ENCODE measurements at regions not wholly inside any gene's neighbourhood (a gene's known extent, or its start where the extent isn't known, plus 50 kb on each side); places are given as distances from the start of the nearest gene placed in this dataset.

DNA sequence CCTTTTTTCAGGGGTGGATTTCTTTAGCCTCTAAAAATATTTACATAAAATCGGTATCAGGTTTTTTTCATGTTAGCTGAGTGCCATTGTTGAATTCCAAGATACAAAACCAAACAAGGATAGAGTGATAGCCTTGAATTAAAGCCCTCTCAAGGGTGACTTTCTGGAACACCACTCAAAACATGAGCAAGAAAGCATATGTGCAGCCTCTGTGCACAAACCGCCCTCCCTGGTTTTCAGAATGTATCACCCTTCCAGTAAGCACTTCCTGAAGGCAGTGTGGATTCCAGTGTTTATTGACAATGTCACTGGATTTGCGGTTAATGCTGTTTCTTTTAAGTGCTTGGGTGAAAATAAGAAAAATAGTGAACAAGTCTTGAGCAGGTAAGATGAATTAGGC lies 597.7 kb downstream of the TMEM114 start (continued):
- TF ChIP-seq, protein P1, sequence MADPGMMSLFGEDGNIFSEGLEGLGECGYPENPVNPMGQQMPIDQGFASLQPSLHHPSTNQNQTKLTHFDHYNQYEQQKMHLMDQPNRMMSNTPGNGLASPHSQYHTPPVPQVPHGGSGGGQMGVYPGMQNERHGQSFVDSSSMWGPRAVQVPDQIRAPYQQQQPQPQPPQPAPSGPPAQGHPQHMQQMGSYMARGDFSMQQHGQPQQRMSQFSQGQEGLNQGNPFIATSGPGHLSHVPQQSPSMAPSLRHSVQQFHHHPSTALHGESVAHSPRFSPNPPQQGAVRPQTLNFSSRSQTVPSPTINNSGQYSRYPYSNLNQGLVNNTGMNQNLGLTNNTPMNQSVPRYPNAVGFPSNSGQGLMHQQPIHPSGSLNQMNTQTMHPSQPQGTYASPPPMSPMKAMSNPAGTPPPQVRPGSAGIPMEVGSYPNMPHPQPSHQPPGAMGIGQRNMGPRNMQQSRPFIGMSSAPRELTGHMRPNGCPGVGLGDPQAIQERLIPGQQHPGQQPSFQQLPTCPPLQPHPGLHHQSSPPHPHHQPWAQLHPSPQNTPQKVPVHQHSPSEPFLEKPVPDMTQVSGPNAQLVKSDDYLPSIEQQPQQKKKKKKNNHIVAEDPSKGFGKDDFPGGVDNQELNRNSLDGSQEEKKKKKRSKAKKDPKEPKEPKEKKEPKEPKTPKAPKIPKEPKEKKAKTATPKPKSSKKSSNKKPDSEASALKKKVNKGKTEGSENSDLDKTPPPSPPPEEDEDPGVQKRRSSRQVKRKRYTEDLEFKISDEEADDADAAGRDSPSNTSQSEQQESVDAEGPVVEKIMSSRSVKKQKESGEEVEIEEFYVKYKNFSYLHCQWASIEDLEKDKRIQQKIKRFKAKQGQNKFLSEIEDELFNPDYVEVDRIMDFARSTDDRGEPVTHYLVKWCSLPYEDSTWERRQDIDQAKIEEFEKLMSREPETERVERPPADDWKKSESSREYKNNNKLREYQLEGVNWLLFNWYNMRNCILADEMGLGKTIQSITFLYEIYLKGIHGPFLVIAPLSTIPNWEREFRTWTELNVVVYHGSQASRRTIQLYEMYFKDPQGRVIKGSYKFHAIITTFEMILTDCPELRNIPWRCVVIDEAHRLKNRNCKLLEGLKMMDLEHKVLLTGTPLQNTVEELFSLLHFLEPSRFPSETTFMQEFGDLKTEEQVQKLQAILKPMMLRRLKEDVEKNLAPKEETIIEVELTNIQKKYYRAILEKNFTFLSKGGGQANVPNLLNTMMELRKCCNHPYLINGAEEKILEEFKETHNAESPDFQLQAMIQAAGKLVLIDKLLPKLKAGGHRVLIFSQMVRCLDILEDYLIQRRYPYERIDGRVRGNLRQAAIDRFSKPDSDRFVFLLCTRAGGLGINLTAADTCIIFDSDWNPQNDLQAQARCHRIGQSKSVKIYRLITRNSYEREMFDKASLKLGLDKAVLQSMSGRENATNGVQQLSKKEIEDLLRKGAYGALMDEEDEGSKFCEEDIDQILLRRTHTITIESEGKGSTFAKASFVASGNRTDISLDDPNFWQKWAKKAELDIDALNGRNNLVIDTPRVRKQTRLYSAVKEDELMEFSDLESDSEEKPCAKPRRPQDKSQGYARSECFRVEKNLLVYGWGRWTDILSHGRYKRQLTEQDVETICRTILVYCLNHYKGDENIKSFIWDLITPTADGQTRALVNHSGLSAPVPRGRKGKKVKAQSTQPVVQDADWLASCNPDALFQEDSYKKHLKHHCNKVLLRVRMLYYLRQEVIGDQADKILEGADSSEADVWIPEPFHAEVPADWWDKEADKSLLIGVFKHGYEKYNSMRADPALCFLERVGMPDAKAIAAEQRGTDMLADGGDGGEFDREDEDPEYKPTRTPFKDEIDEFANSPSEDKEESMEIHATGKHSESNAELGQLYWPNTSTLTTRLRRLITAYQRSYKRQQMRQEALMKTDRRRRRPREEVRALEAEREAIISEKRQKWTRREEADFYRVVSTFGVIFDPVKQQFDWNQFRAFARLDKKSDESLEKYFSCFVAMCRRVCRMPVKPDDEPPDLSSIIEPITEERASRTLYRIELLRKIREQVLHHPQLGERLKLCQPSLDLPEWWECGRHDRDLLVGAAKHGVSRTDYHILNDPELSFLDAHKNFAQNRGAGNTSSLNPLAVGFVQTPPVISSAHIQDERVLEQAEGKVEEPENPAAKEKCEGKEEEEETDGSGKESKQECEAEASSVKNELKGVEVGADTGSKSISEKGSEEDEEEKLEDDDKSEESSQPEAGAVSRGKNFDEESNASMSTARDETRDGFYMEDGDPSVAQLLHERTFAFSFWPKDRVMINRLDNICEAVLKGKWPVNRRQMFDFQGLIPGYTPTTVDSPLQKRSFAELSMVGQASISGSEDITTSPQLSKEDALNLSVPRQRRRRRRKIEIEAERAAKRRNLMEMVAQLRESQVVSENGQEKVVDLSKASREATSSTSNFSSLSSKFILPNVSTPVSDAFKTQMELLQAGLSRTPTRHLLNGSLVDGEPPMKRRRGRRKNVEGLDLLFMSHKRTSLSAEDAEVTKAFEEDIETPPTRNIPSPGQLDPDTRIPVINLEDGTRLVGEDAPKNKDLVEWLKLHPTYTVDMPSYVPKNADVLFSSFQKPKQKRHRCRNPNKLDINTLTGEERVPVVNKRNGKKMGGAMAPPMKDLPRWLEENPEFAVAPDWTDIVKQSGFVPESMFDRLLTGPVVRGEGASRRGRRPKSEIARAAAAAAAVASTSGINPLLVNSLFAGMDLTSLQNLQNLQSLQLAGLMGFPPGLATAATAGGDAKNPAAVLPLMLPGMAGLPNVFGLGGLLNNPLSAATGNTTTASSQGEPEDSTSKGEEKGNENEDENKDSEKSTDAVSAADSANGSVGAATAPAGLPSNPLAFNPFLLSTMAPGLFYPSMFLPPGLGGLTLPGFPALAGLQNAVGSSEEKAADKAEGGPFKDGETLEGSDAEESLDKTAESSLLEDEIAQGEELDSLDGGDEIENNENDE (IDR thresholded peaks at IDR 0.05; ENCODE audit: insufficient replicate concordance, low read length): no peak
- TF ChIP-seq GTF2F1 (IDR thresholded peaks at IDR 0.05; ENCODE audit: borderline replicate concordance, low read depth, low read length) (no peak), TAF1 (IDR thresholded peaks at IDR 0.05; ENCODE audit: low read depth, low read length) (no peak), RAD21 (IDR thresholded peaks at IDR 0.05 in 1 of 2, conservative IDR thresholded peaks at IDR 0.05 in 1 of 2; ENCODE audit: low read depth in 2 of 2, low read length in 2 of 2) (no peak), POLR2A (IDR thresholded peaks at IDR 0.05; ENCODE audit: control extremely low read depth in 1 of 2, low read depth in 2 of 2, low read length in 2 of 2) (no peak), YY1 (IDR thresholded peaks at IDR 0.05; ENCODE audit: low read depth, low read length) (no peak), NRF1 (IDR thresholded peaks at IDR 0.05; ENCODE audit: low read depth, low read length) (no peak), CBX5 (IDR thresholded peaks at IDR 0.05; ENCODE audit: low read depth, low read length) (no peak), GABPA (IDR thresholded peaks at IDR 0.05; ENCODE audit: borderline replicate concordance, insufficient read depth, low read length) (no peak)
- TF ChIP-seq, protein P2, sequence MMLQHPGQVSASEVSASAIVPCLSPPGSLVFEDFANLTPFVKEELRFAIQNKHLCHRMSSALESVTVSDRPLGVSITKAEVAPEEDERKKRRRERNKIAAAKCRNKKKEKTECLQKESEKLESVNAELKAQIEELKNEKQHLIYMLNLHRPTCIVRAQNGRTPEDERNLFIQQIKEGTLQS (IDR thresholded peaks at IDR 0.05; ENCODE audit: insufficient read depth, low read depth, low read length): no peak
